Osteocyte (in vitro differentiated cells): ENCODE measurements at regions not wholly inside any gene's neighbourhood (a gene's known extent, or its start where the extent isn't known, plus 50 kb on each side); places are given as distances from the start of the nearest gene placed in this dataset.

Source experiments
- DNase-seq: peaks from one replicate; pipeline ENCODE4 v3.0.0; 2021; ENCODE audit warnings: mixed read lengths; ENCODE audit not compliant: unreplicated experiment; ENCODE audit errors: extremely low spot score
- H3K27ac Mint-ChIP-seq: one replicate; pipeline ENCODE4 v1.8.0; 2021; ENCODE audit warnings: mild to moderate bottlenecking, mixed read lengths; ENCODE audit not compliant: unreplicated experiment
- H3K27me3 Mint-ChIP-seq: one replicate; pipeline ENCODE4 v1.8.0; 2021; ENCODE audit warnings: mixed read lengths; ENCODE audit not compliant: unreplicated experiment
- H3K36me3 Mint-ChIP-seq: one replicate; pipeline ENCODE4 v1.8.0; 2021; ENCODE audit warnings: mixed read lengths; ENCODE audit not compliant: unreplicated experiment
- H3K4me1 Mint-ChIP-seq: one replicate; pipeline ENCODE4 v1.8.0; 2021; ENCODE audit warnings: mixed read lengths; ENCODE audit not compliant: unreplicated experiment
- H3K4me3 Mint-ChIP-seq: one replicate; pipeline ENCODE4 v1.8.0; 2021; ENCODE audit warnings: mild to moderate bottlenecking, moderate library complexity, mixed read lengths; ENCODE audit not compliant: unreplicated experiment
- H3K9me3 Mint-ChIP-seq: one replicate; pipeline ENCODE4 v1.8.0; 2021; ENCODE audit warnings: mixed read lengths; ENCODE audit not compliant: unreplicated experiment
- CTCF ChIP-seq: fragments of 200-600 bp; sonication (generic); IDR thresholded peaks from 2 replicates; pipeline ENCODE4 v1.5.0; 2021; ENCODE audit warnings: antibody characterized with exemption, mild to moderate bottlenecking, moderate library complexity

- H3K4me1 Mint-ChIP-seq: no peaks in the 10 kb centered on the region
- no peak overlapping the region for H3K27ac Mint-ChIP-seq
- H3K27me3 Mint-ChIP-seq: no peaks in the 10 kb centered on the region
Measured at GRCh38 chr4:173793937-173794510, 264.0 kb upstream of the HAND2 start.

GRCh38 chr4:173782660-173783059 lies 252.6 kb upstream of the HAND2 start:
- DNase-seq: no peak
- peaks cover 17% of the 10 kb centered on the region for H3K9me3 Mint-ChIP-seq
- no peaks in the 10 kb centered on the region for H3K4me1 Mint-ChIP-seq
- TF ChIP-seq CTCF: no peak
- H3K27me3 Mint-ChIP-seq: no peaks in the 10 kb centered on the region
- no peaks in the 10 kb centered on the region for H3K36me3 Mint-ChIP-seq
- H3K27ac Mint-ChIP-seq: no peak overlapping the region
- H3K4me3 Mint-ChIP-seq: no peak overlapping the region

More at GRCh38 chr4:173793937-173794510, 264.0 kb upstream of the HAND2 start:
- Mint-ChIP-seq H3K4me3 (no peak overlapping the region), H3K36me3 (no peaks in the 10 kb centered on the region), H3K9me3 (peaks cover 4% of the 10 kb centered on the region)
- DNase-seq: no peak
- no peak for TF ChIP-seq CTCF

GRCh38 chr4:173777921-173778320 lies 247.9 kb upstream of the HAND2 start:
- no peak for TF ChIP-seq CTCF
- Mint-ChIP-seq H3K4me3 (no peak overlapping the region), H3K4me1 (no peaks in the 10 kb centered on the region), H3K9me3 (peaks cover 27% of the 10 kb centered on the region), H3K27me3 (no peaks in the 10 kb centered on the region), H3K27ac (no peak overlapping the region), H3K36me3 (no peaks in the 10 kb centered on the region)
- DNase-seq: no peak

- no peaks in the 10 kb centered on the region for H3K27me3 Mint-ChIP-seq
- no peaks in the 10 kb centered on the region for H3K36me3 Mint-ChIP-seq
- TF ChIP-seq CTCF: no peak
- no peaks in the 10 kb centered on the region for H3K4me1 Mint-ChIP-seq
- peaks cover 27% of the 10 kb centered on the region for H3K9me3 Mint-ChIP-seq
- no peak for DNase-seq
- H3K27ac Mint-ChIP-seq: no peak overlapping the region
- no peak overlapping the region for H3K4me3 Mint-ChIP-seq
Measured at GRCh38 chr4:173777421-173777820, 247.4 kb upstream of the HAND2 start.

GRCh38 chr4:173769568-173769967 lies 239.5 kb upstream of the HAND2 start:
- Mint-ChIP-seq H3K9me3 (peaks cover 6% of the 10 kb centered on the region), H3K4me3 (no peak overlapping the region), H3K4me1 (no peaks in the 10 kb centered on the region), H3K27me3 (no peaks in the 10 kb centered on the region), H3K27ac (no peak overlapping the region), H3K36me3 (no peaks in the 10 kb centered on the region)
- DNase-seq: no peak
- TF ChIP-seq CTCF: no peak
